HepG2 (cell line): ENCODE measurements at regions not wholly inside any gene's neighbourhood (a gene's known extent, or its start where the extent isn't known, plus 50 kb on each side); places are given as distances from the start of the nearest gene placed in this dataset.

ENCODE experiments used
- MAX ChIP-seq: IDR thresholded peaks from 2 replicates; pipeline ENCODE4 v1.6.1; 2012; ENCODE audit warnings: inconsistent platforms
- MXD1 ChIP-seq: sonication (generic); formaldehyde crosslinking; IDR thresholded peaks from 2 replicates; pipeline ENCODE4 v1.4.0; 2020; ENCODE audit warnings: mild to moderate bottlenecking, missing genetic modification reagents
- TCF7L2 ChIP-seq: IDR thresholded peaks from 2 replicates; pipeline ENCODE4 v1.6.1; 2011; ENCODE audit warnings: mild to moderate bottlenecking, low read depth, low read length, moderate library complexity
- ZNF788 ChIP-seq: sonication (generic); formaldehyde crosslinking; IDR thresholded peaks from 2 replicates; pipeline ENCODE4 v1.5.0; 2020; ENCODE audit warnings: mild to moderate bottlenecking, missing genetic modification reagents, borderline replicate concordance

- no peak for TF ChIP-seq TCF7L2
- TF ChIP-seq MXD1: no peak
- TF ChIP-seq ZNF788: no peak
- no peak for TF ChIP-seq MAX
Observed at GRCh38 chrY:15355321-15355720, 831.0 kb downstream of the NLGN4Y start.
